HG02571 (cell line): ENCODE measurements at regions not wholly inside any gene's neighbourhood (a gene's known extent, or its start where the extent isn't known, plus 50 kb on each side); places are given as distances from the start of the nearest gene placed in this dataset.
"Not testable (repeated sequence)": the region's sequence is repeated elsewhere in the genome, so short reads cannot be mapped to it uniquely, and the experiment has no call there.

Experiments
- ATAC-seq: cut with Tn5 transposase; IDR thresholded peaks from one replicate; pipeline ENCODE4 v1.9.1; 2021; ENCODE audit warnings: mild to moderate bottlenecking, moderate library complexity; ENCODE audit not compliant: unreplicated experiment

DNA sequence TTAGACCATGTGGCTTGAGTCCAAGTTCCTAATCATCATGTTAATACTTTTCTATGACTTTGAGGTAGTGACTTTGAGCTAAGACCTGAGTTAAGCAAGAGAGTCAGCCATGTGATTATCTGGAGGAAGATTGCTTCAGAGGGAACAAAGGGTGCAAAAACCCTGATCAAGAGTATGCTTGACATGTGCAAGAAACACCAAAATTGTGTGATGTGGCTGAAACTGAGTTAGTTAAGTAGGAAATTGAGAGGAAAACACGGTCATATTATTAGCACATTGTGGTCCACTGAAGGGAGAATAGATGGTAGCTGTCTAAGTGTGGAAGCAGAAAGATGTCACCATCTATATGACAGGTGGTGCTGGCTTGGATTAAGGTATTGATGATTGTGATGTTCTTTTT is 130.4 kb upstream of the MON1B start:
- ATAC-seq, result no peak

DNA sequence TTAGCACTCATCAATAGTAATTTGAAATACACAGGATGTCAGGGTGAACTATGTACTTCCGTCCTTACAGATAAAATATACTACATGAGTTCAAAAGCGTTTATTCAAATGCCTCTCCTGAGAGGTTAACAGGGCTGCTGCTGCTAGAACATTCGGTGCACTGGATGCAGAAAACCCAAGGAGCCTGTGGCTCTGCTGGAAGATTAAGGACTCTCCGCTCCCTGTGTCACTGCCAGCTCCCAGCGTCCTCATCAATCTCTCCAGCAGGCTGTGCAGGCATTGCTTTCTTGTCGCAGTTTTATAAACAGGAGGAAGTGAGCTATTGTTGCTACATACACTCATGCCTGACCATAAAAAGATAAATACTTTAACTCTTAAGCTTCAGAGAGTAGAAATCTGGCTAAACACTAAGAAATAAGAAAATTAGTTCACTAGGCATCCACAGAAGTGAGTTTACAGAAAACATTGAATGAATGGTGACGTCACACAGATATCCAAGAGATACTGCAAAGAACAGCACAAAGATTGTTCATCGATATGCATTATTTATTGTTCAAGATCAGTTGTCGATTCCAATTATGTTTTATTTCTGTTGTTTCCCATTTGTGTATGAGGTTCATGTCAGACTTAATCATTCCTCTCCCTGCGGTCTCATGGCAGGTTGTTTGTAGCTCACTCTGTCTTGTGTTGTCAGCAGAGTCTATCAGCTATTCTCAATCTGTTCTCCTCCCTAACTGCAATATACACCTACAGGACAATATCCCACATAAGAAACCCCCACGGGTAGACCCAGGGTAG is 127.9 kb upstream of the MON1B start:
- no peak for ATAC-seq

DNA sequence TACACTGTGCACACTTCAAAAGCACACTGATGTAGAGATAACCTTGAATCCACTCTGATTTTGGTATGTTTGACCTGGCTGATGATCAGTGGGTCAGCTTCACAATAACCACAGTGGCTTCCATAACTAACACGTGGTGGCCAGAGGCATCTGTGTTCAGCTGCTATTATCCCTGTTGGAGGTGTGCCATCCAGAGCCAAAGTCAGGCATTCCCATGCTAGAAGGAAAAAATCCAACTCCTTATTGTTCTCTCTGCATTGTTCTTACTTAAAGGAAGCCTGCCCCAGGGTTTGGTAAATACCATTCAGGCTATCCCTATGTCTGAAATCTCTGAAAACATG is 127.3 kb upstream of the MON1B start:
- ATAC-seq, result no peak

DNA sequence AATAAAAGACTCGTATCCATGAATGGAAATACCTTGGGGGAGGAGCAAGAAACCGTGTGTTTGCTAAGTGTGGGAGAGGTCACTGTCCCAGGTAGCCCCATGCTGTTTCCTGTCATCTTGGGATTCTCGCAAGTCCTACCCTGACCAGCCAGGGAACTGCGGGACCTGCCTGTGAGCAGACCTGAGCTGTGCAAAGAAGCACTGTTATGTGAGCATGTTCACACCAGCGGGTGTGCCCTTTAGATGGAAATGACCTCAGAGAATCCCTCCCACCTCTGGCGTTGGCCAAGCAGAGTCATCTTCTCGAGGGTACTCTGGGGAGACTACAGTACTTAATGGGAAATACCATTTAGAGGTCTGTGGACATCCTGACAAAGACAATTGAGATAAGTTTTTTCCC is 127.0 kb upstream of the MON1B start:
- no peak for ATAC-seq

DNA sequence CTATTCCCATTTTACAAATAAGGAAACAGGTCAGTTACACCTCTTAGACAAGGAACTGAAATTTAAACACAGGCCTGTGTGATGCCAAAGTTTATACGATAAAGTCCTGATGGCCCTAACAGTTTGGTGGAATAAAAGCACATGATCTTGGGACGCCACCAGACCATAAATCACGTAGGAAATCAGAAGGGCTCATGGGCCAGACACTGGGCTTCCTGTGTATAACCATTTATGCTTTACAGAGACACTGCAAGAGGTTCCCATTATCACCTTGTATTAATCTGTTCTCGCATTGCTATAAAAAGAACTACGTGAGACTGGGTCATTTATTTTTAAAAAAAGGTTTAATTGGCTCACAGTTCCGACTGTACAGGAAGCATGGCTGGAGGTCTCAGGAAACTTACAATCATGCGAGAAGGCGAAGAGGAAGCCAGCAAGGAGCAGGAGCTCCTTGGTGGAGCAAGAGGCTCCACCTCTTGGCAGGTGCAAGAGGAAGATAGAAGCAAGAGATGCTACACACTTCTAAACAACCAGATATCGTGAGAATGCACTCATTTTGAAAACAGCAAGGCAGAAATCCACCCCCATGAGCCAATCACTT is 124.0 kb upstream of the MON1B start:
- ATAC-seq, result no peak

DNA sequence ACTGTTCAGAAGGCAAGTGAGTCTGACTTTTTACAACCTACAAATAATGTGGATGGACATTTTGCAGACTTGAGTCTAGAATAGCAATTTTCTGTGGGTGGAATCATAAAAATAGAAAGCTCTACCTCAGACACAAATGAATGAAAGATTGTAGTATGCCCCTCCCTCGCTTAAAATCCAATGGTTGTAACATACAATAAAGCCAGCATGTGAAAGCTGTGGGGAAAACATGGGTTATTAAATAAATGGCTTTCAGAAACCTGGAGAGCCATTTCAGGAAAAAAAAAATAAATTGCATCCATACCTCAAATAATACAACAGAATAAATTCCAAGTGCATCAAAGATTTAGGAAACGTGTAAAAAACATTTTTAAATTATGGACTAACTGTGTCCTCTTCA is 123.1 kb upstream of the MON1B start:
- ATAC-seq, result no peak

DNA sequence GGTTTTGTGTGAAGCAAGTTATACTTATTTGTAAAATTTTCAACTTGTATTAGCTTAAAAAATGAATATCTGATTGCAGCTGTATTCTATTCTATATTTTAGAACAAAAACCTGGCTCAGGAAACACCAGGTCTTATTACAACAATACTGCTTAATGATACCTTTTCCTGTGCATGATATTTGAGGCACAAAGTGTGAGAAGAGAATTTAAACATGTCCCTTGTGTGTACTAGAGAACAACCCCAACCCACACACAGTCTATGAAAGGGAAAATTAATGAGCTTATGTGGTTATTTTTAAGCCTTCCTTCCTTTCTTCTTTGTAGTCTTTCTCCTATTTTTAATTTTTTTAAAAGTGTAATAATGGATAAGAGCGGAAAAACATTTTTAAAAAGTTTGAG is 122.6 kb upstream of the MON1B start:
- ATAC-seq, result no peak

DNA sequence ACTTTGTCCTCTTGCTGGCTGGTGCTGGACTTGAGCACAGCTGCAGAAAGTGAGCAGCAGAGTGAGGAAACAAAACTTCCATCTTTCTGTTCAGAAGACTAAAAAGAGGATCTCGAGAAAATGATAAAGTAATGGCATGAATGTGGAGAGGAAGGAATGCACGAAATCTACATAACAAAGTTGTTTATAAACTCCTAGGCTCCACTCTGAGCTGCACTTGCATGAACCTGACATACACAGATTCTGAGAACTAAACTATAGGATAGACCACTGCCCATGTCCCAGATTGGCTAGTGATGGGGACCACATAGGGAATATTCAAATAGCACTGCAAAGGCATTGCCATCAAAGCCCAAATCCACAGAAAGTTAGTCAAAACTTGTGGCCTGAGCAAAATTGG is 121.1 kb upstream of the MON1B start:
- ATAC-seq, result no peak

DNA sequence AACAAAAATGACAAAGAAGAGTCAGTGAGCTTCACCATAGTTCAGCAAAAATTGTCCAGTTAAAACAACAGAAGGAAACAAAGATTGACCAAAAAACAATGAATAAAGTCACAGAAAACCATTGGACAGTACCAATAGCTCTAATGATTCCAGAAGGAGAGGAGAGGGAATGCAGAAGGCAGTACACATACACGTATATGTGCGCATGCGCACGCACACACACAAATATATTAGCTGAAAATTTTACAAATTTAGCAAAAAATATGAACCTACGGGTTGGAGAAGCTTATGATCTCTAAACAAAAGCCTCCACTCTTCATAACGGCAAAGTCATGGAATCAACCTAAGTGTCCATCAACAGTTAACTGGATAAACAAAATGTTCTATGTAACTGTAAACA is 120.3 kb upstream of the MON1B start:
- ATAC-seq, result no peak

DNA sequence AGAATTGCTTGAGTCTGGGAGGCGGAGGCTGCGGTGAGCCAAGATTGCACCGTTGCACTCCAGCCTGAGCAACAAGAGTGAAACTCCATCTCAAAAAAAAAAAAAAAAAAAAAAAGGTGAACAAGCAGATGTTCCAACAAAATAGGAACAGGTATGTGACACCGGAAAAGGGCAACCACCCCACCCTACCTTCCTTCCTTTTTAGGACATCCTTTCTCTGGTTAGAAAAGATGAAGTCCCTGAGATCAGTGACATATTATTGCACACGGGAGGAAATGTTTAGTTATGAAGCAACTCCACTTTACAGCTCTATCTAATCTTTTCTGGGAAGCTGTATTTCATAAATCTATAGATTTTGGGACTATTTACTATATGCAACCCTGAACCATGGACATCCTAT is 114.2 kb upstream of the MON1B start:
- no peak for ATAC-seq

DNA sequence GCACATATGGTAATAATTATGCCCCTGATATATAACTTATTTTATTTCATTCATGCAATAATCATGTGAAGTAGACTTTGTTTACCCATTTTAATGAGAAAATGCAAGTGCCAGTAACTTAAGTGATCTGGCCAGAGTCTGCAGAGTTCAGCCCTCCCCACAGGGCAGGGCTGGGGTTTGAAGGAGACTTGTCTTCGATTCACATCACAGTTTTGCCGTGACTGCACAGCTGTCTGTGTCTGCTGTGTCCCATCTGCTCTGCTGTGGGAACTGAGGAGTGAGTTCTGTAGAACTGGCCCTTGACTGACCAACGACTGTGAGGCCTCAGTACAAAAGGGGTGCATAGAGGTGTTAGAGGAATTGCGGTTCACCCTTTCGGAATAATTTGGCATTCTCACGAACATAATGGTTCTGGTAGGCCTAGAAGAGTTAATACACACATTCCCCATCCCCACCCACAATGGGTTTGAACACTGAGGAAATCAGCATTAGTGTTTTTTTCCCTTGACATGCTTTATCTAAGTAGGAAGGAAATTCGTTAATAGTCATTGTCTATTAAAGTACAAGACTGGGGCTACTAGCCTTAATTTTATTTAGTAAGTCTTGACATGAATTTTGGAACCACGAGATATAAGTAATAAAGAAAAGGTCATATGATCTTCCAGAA is 113.6 kb upstream of the MON1B start:
- ATAC-seq, result no peak

DNA sequence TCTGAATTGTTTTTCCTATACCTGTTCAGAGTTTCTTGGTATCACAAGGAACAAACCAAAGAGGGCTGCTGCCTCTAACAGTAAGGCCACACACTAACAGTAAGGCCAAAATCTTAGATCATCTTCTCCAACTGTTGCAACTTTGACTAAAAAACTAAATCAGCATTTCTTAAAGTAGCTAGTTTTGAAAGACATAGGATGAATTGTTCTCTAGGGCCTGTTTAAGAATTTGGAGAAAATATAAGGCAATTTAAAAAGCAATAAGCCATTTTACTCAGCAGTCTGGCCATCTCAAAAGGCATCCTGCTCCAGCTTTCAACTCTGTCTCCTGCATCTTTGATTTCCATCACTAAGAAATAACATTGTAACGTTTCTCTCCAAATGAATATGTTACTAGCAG is 105.0 kb upstream of the MON1B start:
- no peak for ATAC-seq

DNA sequence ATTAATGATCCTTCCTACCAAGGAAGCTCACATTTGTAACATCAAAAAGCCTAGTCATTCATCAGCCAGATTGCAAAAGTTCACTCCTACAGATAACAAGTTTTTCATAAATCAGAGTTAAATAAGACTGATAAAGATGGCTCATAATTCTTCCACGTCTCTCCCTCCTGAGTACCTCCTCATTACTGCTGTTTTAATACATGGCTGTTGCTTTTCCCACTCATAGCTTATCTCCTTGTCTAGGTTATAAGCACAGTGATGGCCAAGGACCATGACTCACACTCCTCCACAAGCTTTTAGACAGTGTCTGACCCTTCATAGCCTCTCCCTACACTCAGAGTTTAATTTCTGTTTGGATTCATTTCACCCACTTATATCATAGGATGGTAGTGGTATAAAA is 100.9 kb upstream of the MON1B start:
- no peak for ATAC-seq

DNA sequence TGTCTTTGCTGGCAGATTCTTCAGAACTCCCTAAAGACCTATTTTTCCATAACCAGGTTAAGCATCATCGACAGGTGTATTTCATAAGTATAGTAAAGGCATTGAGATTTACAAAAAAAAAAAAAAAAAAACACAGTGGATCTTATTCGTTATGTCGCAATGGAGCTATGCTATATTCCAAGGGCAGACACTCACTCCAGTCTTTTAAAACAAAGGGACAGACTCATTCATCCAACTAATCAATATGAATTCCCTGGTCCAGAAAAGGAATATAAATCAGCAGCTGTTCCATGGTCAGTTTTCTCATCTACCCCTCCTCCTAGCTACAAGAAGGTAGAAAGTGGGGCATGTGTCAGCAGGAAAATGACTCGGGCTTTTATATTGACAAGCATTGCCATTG is 97.7 kb upstream of the MON1B start:
- no peak for ATAC-seq

DNA sequence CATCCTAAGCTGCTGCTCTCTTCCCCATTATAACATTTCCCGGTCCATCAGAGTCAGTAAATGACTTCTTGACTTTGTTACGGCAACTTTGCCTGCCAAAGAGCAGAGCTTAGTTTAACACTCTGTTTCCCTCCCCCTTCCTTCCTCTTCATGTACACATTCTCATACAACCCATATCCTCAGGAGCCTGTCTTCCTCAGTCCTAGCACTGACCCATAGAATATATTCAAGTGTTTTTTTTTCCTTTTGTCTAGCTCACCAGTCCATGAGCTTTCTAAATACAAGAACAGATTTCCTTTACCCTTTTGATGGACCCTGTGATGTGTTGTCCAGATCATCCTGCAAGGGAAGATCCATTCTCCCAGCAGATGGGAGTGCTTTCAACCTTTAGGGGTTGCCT is 97.0 kb upstream of the MON1B start:
- ATAC-seq, result no peak

DNA sequence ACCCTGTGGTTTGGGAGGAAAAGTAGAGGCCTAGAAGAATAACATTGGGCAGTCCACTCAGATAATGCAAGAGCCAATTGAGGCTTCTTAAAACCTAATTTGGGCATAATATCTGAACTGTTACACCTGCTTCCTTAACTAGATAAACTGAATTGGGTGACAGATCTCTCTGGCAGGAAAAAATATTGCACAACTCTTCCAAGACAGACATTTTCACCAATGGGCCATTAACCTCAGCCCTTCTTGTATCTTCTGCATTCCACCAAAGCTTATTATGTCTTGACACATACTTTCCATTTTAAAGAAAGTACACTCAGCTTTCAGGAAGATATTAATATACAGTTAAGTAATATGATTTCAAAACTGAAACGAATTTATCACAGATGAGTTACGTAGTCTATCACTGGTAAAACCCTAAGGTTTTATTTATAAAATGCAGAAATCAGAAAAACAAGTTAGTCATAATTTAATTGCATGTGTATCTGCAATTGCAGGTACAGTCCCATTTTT is 79.9 kb upstream of the MON1B start:
- ATAC-seq, result no peak

DNA sequence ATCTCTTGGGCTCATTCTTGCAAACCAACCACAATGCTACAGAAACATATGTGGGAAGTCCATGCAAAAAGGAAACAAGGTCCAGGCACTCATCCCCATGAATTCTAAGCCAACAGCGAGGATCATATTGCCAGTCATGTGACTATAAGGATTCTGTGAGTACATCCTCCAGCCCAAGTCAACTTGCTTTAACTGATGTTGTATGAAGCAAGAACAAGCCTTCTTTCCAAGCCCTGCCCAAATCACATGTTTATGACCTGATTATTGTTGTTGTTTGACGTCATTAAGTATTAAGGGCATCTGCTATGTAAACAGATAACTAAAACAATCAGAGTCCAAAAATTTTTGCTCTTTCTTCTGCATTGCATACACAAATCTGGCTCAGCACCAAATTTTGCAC is 78.2 kb upstream of the MON1B start:
- ATAC-seq, result no peak

DNA sequence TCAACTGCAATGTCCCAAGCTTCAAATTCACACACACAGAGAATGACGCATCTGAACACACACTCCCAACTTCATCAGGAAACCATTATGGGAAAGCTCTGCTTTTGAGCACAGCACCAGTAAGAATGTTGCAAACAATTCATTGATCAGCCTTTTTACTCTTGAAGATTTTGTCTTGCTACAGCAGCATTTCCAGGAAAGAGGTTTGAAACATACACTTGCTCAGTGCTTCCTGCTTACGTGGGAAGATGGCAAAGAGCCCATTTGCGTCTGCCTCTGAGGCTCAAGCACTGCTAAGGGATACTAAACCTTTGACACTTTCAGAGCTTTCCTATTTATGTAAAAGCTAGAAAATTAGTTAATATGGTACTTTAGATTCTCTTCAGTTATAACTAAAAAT is 77.2 kb upstream of the MON1B start:
- no peak for ATAC-seq

DNA sequence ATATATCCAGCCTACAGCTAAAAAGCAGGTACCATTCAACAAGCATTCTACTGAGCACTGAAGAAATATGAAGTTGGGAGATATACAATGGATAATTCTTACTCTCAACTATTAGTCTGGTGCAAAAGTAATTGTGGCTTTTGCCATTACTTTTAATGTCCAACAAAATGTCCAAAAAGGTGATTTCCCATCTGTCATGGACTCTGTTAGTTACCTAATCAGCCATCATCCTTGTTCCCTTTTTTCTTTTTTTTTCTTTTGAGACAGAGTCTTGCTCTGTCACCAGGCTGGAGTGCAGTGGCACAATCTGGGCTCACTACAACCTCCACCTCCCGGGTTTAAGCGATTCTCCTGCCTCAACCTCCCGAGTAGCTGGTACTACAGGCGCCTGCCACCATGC is 76.6 kb upstream of the MON1B start:
- ATAC-seq, result not testable (repeated sequence)

DNA sequence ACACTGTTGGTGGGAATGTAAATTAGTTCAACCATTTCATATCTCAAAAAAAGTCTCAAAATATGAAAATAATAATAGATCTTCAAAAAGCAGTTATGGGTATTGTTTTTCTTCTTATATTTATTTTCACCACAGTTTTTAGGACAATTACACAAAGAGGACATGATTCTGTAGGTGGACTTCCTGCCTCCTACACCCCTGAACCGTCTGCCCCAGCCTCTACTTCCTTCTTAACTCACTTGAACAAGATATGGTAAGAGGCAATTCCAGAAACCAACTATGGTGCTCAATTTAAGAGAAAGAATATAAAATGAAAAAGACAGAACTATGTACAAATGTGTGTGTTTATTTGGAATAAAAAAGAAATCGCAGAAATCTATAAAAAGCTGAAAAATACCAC is 74.1 kb upstream of the MON1B start:
- ATAC-seq, result no peak

DNA sequence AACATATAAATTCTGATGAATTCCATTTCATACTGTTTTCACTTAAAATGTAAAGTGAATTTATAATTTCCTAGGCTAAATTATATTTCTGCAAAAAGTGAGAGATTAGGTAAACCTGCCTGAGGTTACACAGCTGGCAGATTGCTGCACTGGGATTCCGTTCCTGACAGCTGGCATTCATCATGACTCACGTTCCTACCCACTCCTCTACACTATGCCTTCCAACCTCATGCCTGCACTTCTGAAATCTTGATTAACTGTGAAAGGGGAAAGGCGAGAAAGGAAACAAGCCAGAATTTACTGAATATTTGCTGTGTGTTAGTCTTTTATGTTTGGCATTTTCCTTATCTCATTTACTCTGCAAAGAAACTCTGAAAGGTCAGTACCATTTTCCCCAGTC is 73.3 kb upstream of the MON1B start:
- ATAC-seq, result no peak

DNA sequence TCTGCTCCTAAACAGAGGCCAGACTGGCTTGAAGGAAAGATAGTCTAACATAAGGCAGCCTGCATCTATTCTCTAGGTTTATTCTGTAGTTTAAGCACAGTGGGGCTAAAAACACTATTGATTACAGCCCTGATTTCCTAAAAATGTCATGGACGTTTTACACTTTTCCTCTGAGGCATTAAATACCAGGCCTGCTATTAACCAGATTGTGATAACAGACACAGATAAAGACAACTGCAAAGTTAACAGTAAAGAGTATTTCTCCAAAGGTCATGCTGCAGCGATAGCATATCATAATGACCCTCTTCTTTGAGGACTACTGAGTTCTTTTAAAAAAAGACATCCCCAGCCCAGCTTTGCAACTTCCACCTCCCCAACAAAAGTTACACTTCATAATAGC is 59.6 kb upstream of the MON1B start:
- ATAC-seq, result no peak
